GM13977 (cell line): ENCODE measurements at regions not wholly inside any gene's neighbourhood (a gene's known extent, or its start where the extent isn't known, plus 50 kb on each side); places are given as distances from the start of the nearest gene placed in this dataset.
"Not testable (repeated sequence)": the region's sequence is repeated elsewhere in the genome, so short reads cannot be mapped to it uniquely, and the experiment has no call there.

Experiments
- DNase-seq: peaks from one replicate; pipeline ENCODE4 v3.0.0; 2012; ENCODE audit warnings: low spot score
- in situ Hi-C: fragments of 300-500 bp; cut with MboI; formaldehyde crosslinking; loops from one replicate; pipeline ENCODE4 v1.12.0; 2022; ENCODE audit warnings: low sequenced_read_pairs, low pct_unique_long_range_greater_than_20kb, mixed read lengths, inconsistent platforms; ENCODE audit not compliant: unreplicated experiment
- TF ChIP-seq, protein P1 (sequence below): IDR thresholded peaks from 2 replicates; pipeline ENCODE4 v1.5.1; 2012; ENCODE audit warnings: mild to moderate bottlenecking, control low read depth; ENCODE audit not compliant: insufficient read depth; ENCODE audit errors: extremely low read depth, missing control alignments

DNA sequence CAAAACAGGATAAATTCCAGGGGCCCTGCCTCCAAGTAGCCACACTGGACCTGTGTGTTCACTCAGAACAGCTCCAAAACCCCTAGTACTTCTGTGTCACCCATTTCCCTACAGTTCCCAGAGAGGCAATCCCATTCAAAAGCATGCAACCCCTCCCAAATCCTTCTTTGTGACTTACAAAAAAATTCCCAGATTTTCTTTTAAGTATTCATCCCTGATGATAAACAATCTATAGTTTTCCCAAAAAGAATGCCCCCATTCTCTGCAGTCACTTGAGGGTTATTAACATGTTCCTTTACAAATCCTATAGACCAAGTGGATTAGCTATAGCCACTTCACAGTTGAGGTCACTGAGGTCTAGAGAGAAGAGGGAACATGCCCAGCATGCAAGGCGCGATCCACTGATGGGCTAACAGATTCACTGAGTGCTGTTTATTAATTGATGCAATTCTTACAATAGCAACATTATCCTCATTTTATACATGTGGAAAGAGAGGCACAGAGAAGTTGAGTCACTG is 85.4 kb downstream of the MYL12B start:
- no peak for DNase-seq
- in situ Hi-C loops: no loop called here

GRCh38 chr18:3348176-3348575 is 86.2 kb downstream of the MYL12B start:
- TF ChIP-seq, protein P1, sequence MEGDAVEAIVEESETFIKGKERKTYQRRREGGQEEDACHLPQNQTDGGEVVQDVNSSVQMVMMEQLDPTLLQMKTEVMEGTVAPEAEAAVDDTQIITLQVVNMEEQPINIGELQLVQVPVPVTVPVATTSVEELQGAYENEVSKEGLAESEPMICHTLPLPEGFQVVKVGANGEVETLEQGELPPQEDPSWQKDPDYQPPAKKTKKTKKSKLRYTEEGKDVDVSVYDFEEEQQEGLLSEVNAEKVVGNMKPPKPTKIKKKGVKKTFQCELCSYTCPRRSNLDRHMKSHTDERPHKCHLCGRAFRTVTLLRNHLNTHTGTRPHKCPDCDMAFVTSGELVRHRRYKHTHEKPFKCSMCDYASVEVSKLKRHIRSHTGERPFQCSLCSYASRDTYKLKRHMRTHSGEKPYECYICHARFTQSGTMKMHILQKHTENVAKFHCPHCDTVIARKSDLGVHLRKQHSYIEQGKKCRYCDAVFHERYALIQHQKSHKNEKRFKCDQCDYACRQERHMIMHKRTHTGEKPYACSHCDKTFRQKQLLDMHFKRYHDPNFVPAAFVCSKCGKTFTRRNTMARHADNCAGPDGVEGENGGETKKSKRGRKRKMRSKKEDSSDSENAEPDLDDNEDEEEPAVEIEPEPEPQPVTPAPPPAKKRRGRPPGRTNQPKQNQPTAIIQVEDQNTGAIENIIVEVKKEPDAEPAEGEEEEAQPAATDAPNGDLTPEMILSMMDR: no peak
- in situ Hi-C loops: no loop called here
- DNase-seq: no peak

More for the DNA sequence above, 85.4 kb downstream of the MYL12B start:
- TF ChIP-seq, protein P1: no peak

GRCh38 chr18:3349046-3349841 is 87.3 kb downstream of the MYL12B start:
- DNase-seq: not testable (repeated sequence)

DNA sequence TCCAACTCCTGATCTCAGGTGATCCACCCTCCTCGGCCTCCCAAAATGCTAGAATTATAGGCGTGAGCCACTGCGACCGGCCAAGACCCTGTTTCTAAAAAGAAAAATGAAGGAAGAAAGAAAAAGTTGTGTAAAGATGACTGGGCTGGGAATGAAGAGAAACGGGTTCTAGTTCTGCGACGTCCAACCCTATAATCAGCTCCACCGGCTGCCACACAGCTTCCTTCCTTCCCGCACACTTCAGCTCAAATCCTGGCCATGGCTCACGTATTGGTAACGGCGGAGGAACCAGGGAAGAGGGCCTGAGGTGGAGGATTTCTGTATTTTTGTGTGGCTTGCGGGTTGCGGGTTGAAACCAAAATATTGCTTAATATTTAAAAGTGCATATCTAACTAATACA is 88.1 kb downstream of the MYL12B start:
- DNase-seq: no peak
- TF ChIP-seq, protein P1: no peak
- in situ Hi-C loops: no loop called here

More at GRCh38 chr18:3349046-3349841, 87.3 kb downstream of the MYL12B start:
- in situ Hi-C loops: not testable (repeated sequence)

DNA sequence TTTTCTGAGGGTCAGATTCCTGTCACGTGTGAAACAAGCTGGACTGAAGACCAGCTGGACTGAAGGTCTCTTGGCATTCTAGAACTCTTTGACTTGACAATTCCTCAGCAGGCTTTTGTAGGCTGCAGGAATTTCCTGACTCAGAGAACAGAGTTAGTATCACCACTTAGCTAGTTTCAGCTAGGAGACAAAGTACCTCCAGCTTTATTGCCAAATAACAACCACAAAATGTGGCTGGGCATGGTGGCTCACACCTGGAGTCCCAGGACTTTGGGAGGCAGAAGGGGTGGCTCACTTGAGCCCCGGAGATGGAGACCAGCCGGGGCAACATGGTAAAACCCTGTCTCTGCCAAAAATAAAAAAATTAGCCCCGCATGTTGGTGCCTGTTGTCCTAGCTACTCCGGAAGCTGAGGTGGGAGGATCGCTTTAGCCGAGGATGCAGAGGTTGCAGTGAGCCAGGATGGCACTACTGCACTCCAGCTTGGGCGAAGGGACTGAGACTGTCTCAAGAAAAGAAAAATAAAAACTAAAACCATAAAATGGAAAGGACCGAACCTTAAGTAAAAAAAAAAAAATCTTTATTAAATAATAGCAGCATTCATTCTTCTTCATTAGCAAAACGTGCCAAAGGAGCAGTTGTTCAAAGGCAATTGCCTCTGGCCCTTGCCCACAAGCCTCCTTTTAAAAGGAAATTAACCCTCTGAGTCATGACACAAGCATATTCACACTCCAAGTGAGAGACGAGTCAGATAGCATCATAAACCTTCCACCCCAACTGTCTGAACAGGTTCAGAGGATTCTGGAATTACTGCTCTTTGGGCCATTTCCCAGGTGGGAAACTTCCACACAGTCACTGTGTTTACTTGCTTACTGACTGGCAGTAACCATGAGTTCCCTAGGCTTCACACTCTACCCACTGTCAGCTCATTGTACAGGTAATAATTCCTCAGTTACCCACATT is 88.9 kb downstream of the MYL12B start:
- TF ChIP-seq, protein P1: no peak
- in situ Hi-C loops: no loop called here
- no peak for DNase-seq

- in situ Hi-C loops: no loop called here
- TF ChIP-seq, protein P1: no peak
- no peak for DNase-seq
Observed at GRCh38 chr18:3354506-3354905, 92.6 kb downstream of the MYL12B start.
